CD4-positive, alpha-beta T cell treated with Interleukin-15 for 1 hour (primary cell): ENCODE measurements at regions not wholly inside any gene's neighbourhood (a gene's known extent, or its start where the extent isn't known, plus 50 kb on each side); places are given as distances from the start of the nearest gene placed in this dataset.

ENCODE experiments used
- DNase-seq: peaks from one replicate; pipeline ENCODE4 v3.0.0-alpha.2; 2020

DNA sequence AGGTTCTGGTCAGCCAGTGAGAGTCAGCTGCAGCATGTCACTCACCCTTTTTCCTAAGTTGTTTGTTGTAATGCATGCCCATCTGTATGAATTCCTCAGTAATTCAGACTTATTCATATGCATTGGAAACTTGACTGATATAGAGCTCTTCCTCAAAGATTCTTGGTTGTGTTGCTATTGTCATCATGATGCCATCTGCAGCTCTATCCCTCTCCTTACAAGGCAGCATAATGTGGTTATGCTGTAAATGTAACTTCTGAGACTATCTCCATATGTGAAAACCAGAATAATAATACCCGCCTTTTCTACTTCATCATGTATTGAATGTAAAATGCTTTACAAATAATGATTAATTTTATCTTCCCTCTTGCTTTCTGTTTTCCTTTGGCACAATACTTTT, 252.6 kb upstream of the MTPN start:
- no peak for DNase-seq

DNA sequence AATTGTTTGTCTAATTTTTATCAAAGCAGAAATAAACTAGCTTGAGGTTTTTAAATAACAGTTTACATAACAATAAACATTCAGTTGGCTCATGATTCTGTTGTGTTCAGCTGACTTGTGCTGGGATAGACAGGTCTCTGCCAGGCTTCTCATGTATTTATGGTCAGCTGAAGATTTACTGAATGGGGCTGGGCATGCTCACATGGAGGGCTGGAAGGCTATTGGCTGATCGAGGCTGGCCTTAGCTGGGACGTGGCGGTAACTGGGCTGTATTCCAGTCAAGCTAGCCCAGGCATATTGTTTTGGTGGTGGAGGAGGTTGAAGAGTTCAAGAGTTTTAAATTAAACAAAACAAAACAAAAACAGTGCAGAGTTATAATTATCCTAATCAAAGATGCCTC, 251.0 kb upstream of the MTPN start:
- no peak for DNase-seq

DNA sequence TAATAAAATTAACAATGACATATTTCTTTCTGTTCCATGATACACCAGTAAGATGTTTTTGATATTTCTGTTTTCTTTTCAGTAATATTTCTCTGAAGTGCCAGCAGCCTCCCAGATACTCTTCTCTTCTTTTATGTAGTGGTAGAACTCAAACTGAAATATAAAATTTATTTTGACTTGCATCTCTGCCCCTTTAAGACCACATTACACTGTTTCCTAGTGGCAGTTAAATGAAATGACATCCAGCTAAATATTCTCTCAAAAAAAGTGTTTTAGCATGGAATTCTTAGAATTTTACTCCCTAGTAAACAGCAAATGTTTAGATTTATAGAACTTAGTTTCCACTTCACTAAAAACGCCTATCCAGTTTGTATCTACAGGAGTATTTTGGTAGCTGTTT, 237.2 kb upstream of the MTPN start:
- DNase-seq = no peak

- DNase-seq = no peak
Observed at GRCh38 chr7:136213012-136213411, 235.9 kb upstream of the MTPN start.

- no peak for DNase-seq
Observed at GRCh38 chr7:136210664-136211063, 233.5 kb upstream of the MTPN start.

DNA sequence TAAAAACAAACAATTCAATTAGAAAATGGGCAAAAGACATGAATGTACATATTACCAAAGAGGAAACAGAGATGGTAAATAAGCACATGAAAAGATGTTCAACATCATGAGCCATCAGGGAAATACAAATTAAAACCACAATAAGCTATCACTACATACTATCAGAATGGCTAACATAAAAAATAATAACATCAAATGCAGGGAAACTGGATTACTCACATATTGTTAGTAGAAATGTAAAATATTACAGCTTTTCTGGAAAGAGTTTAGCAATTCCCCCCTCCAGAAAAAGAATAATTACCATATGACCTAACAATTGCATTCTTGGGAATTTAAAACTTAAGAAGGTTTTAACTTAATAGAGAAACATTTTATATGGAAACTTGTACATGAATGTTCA, 232.9 kb upstream of the MTPN start:
- DNase-seq = no peak

GRCh38 chr7:136205956-136206355, 228.8 kb upstream of the MTPN start:
- DNase-seq = no peak

- no peak for DNase-seq
Observed at GRCh38 chr7:136198168-136198567, 221.0 kb upstream of the MTPN start.

DNA sequence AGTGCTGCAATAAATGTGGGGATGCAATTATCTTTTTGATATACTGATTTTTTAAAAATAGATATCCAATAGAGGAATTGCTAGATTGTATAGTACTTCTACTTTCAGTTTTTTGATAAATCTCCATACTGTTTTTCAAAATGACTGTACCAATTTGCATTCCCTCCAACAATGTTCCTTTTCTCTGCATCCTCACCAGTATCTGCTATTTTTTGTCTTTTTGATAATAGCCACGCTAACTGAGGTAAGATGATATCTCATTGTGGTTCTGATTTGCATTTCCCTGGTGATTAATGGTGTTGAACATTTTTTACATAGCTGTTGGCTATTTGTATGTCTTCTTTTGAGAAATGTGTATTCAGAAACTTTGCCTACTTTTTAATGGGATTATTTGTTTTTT, 217.7 kb upstream of the MTPN start:
- no peak for DNase-seq

DNA sequence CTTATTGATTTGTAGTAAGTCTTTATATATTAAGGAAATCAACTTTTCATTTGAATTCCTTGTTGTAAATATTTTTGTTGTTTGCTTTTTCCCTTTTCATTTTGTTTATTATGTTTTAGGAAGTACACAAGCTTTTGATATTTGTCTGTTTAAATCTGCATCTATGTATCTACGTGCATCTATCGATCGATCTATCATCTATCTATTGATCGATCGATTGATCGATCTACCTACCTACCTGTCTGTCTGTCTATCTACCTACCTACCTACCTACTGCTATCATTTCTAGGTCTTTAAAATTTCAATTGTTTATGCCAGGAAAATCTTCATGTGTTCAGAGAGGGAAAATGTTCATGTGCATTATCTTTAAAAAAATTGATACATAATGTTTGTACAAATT, 216.8 kb upstream of the MTPN start:
- no peak for DNase-seq

DNA sequence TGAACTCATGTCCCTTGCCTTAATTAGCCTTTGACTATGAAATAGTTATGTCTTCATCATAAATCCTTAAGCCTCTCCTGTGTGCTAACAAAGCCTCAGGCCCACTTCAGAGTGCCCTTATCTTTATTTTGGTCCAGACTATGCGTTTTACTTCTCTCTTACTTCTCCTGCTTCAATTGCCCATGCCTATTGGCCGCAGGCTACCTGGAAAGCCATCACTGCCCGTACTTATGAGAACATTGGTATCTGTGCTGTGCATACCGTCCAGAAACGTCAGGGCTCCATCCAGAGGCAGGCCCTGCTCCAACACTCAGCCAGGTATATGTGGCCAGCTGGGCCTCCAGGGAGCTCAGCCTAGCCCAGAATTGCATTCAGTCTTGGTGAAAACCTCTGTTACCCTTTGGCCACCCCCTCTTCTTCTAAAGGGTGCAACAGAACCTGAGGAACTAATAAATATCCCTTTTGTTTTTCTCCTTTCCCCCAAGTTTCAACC, 212.4 kb upstream of the MTPN start:
- DNase-seq = no peak

DNA sequence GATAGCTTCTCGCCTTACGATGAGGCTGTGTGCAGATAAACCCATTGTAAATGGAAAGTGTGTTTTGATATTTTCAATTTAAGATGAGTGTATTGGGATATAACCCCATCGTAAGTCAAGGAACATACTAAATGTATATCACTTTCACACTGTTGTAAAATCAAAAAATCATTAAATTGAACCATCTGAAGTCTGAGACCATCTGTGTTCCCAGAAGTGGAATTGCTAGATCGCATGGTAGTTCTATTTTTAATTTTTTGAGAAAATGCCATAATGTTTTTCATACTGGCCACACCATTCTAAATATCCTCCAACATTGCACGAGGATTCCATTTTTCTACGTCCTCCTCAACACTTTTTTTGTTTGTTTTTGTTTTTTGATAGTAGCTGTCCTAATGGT, 209.1 kb upstream of the MTPN start:
- DNase-seq = no peak

- DNase-seq = no peak
Observed at GRCh38 chr7:136184719-136185118, 207.6 kb upstream of the MTPN start.

DNA sequence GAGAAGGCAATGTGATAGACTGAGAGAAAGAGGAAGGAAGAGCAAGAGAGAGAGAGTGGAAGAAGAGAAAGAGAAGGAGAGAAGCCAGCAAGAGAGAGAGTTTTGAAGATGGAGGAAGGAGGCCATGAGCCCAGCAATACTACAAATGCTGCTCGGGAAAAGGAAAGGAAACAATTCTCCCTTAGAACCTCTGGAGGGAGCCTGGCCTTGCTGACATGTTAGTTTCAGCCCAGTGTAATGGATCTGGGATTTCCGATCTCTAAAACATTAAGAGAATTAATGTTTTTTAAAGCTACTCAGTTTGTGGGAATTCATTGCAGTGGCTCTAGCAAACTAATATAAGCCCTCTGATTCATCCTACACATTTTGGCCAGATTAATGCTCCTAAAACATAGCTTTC, 206.8 kb upstream of the MTPN start:
- DNase-seq = no peak

GRCh38 chr7:136180984-136181383, 203.8 kb upstream of the MTPN start:
- DNase-seq = no peak

GRCh38 chr7:136179851-136180721, 202.9 kb upstream of the MTPN start:
- DNase-seq = no peak

DNA sequence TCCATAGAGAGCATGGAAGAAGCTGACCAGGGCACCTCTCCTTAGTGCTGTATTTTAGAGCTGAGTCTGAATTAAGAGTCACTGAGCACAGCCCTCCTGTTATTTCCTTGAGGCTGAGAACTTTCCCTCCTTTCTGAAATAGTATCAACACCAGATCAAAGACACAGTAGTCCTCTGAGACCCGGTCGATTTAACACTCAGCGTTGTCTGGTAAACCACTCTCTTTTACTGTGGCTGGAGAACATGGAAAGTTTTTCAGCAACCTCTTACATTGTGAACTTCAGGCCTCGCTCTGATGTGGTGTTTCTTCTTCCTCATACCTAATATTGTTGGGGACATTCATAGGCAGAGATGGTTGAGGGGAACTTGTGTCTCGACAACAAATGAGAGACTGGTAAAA, 202.0 kb upstream of the MTPN start:
- DNase-seq = no peak

DNA sequence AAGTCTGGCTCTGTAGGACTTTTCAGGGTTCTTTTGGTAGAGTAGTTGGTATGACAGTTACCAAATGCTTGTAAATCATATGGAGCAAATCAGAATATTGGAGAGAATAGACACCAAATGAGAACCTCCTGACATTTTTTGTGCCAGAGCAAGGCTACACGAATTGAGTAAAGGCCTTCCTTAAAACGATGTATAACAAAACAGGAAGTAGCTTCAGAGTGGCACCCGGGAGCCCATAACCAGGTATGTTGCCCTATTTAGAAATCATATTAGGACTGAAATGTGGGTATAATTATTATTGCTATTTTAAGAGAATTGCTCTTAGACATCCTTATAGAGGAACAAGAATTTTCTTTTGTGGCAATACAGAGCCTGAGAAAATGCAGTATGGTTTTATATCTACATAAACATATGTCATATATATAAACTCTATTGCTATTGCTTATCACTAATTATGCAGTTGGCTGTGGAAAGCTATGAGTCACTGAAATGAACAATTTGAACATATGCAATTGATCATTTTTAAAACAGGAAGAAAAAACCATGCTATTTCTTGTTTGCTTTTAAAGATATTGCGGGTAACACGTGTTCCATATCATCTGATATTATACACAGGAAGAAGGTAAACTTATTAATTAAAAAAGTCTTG, 197.4 kb upstream of the MTPN start:
- DNase-seq = no peak

DNA sequence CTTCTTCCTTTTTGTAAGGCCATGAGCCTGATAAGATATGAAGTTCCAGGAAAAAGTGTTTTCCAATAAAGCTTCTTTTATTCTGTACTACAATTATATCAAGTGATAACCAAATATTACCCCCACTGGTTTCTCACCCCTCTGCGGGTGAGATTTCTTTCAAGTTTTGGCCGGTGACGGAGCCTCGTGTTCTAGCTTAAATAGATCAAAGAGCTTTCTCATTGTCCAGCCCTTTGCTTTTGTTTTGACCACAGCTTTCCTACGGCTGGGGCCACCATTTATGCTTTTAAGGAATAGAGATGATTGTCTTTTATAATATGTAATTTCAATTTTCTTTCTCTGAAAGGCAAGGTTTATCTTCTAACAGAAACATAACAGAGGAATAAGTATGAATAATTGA, 196.7 kb upstream of the MTPN start:
- DNase-seq = no peak

DNA sequence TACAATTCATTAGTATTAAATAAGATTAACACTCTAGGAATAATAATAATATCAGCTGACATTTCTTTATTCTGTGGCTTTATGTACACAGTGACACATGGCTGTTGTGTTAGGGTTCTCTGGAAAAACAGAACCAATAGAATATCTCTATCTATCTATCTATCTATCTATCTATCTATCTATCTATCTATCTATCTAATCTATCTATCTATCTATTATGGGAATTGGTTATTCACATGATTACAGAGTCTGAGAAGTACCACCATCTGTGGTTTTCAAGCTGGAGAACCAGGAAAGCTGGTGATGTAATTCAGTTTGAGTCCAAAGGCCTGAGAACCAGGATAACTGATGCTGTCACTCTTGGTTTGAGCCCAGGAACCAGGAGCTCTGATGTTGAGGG, 194.1 kb upstream of the MTPN start:
- no peak for DNase-seq

GRCh38 chr7:136168821-136169220, 191.7 kb upstream of the MTPN start:
- no peak for DNase-seq

GRCh38 chr7:136167991-136168390, 190.8 kb upstream of the MTPN start:
- DNase-seq = no peak

DNA sequence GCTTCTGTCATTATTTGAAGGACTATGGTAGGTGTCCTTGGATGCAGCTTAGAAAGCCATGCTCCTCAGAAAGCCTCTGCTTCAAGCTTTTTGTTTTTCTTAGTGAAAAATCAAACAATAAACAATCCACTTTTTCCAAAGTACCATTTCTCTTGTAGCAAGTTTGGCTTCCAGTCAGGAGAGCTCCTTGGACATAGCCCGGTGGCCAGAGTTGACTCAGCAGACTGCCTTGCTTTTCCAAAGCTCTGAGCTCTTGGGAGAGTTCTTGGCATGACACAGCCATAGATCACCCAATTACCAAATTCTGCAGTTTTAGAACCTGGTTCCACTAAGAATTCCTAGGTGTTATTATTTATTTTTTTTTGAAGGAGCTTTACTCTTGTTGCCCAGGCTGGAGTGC, 189.4 kb upstream of the MTPN start:
- no peak for DNase-seq

DNA sequence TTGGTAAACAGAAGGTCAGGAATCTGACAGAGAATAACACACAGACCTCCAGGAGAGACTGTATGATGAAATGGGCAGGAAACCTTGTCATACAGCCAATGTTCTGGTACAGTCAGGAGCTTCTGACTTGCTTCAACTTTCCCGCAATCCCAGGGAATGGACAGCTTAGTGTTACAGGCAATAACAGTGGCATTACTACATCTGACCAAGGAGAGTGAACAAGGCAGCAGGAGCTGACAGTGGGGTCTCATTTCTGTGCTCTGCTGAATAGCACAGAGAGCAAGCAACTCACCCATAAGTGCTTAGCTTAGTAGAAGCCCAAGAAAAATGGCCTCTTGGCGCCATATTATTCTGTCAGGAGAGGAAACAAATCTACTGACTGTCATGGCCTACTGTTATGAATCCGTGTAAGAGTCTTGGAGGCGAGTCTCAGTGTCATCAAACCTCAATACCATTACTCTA, 186.2 kb upstream of the MTPN start:
- no peak for DNase-seq

DNA sequence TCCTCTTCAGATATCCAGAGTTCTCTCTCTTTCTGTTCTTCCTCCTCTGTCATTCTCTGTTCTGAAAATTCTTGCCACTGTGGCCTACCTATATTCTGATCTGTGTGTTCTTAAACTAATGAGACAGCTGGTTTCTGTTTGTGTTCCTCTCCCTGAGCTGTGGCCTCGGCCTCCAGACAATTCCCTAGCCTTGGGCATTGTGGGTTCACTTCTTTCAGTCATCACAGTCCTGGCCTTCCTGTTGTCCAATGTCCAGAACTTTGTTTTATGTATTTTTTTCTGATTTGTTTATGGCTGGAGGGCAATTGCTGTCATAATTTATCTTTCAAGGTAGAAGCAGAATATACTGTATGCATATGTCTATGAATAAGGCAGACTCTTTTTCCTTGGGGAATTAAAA, 173.2 kb upstream of the MTPN start:
- DNase-seq = no peak
